Glomerular endothelial cell (primary cell): ENCODE measurements at regions not wholly inside any gene's neighbourhood (a gene's known extent, or its start where the extent isn't known, plus 50 kb on each side); places are given as distances from the start of the nearest gene placed in this dataset.

Source experiments
- DNase-seq: peaks from one replicate; pipeline ENCODE4 v3.0.0-alpha.2; 2011; ENCODE audit warnings: low read depth, low spot score; ENCODE audit errors: extremely low read depth

DNA sequence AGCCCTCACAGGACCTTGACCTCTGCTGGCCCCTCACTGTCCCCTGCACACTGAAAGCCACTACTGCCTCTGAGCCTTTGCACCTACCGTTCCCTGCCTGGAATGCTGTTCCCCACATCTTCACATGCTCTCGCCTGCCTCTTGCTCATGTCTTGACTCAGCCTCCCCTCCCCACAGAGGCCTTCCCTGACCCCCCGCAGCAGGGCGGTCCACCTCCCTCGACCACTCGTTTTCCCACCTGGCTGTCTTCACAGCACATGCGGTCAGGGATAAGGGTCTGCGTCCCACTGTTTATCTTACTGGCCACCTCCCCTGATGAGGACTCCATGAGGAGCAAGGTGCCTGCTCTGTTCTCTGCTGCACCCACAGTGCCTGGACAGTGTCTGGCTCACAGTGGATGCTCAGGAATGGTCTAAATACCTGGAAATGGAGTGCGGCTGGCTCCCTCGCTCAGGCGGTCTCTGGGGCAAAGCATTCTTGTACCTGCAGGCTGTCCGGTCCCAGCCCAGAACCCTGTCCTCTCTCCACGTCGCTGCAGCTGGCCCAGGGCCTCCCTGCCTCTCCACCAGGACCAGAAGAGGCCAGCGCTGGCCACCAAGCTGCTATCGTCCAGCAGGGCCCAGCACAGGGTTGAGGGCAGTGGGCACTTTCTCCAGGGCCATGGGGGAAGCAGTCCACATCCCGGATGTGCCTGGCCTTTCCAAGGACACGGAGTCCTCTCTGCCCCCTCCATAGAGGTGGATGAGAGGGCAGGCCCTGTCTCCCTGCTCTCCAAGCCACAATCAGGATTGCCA lies 107.4 kb downstream of the NCOR2 start:
- DNase-seq, result no peak

GRCh38 chr12:124458992-124459851 lies 108.2 kb downstream of the NCOR2 start:
- DNase-seq, result no peak

DNA sequence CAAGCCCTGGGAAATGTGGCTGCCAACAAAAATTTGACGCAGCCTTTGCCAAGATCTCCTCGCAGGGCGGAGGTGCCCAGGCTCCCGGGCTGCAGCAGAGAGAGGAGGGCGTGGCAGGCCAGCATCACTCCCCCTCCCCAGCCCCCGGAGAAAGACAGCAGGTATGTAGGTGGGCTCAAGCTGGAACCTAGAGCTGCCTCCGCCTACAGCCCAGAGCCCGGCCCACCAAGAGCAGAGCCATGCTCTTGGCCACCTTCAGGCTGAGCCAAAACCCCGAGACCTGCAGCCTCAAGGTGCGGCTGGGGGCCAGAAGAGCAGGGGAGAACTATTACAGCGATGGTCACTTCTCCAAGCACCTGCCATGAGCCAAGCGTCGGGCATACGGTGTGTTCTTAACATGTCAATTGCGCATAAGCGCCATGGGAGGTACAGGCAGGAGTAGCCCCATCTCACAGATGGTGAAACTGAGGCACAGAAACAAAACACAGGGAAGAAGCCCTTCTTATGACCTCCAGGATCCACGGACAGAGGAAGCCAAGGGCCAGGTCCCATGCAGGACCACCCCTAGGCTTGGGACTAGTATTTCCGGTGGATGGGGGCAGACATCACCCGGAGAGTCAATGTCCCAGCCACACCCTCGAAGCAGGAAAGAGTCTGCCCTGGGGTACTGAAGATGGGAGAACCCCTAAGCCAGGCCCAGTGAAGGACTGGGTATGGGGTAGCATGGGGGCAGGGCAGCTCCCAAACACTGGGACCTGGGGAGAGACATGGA lies 109.0 kb downstream of the NCOR2 start:
- DNase-seq, result no peak

DNA sequence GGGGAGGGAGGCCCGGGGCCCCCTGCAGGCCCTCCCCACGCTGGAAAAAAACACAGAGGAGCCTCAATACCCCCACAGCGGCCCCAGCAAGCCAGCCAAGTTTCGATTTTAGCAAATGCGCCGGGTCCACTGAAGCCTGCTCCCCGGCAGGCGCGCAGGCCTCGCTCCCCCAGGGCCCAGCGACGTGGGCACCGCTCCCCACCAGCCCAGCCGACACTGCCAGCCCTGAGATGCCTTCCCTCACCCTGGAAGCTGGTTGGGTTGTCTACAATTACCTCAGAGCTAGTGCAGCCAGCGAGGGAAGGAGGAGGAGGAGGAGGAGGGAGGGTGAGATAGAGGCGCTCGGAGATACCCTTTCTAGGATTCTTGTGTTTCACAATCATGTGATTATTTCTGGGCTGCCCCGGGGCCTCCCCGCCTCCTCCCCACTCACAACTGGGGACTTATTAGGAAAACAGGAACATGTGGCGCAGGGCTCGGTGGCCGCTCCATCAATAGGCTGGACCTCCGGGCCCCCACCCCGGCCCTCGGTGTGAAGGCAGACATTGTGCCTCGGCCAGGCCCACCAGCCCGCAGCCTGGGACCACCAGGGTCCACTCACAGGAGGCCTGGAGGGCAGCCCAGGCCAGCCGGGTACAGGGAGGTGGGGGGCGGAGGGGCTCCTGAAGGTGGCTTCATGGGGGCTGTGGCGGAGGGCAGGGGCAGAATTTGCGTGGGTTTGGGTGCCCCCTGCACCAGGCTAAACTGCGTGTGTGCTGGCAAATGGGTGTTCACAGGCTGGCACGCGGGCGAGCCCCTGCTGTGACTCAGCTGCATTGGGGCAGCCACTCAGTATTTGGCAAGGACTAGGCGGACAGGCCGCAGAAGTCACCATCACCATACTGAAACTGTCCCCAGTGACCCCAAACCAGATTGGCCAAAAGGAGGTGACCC lies 109.9 kb downstream of the NCOR2 start:
- DNase-seq, result no peak

GRCh38 chr12:124456652-124457152 lies 110.7 kb downstream of the NCOR2 start:
- no peak for DNase-seq

DNA sequence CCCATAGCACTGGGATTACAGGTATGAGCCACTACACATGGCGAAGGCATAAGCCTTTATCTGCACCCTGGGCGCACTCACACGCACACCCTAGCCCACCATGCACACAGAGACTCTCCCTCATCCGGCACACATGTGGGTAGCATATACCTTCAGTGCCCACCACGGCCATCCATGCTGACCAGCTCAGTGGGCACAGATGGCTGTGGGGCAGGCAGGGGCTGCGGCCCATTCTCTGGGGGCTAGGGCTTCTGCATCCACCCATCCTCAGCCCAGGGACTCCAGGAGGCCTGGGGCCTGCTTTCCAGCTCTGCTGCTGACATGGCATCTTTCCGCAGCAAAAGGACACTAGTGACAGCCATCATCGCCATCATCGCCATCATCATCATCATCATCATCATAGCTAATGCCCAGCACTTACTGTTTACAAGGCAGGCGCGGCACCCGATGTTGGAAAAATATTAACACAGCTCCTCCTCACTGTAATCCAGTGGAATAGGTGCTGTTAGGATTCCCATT lies 111.2 kb downstream of the NCOR2 start:
- DNase-seq, result no peak

- no peak for DNase-seq
These were observed 112.1 kb downstream of the NCOR2 start for GRCh38 chr12:124455336-124455735.

- no peak for DNase-seq
These were observed 112.7 kb downstream of the NCOR2 start for GRCh38 chr12:124454735-124455134.

DNA sequence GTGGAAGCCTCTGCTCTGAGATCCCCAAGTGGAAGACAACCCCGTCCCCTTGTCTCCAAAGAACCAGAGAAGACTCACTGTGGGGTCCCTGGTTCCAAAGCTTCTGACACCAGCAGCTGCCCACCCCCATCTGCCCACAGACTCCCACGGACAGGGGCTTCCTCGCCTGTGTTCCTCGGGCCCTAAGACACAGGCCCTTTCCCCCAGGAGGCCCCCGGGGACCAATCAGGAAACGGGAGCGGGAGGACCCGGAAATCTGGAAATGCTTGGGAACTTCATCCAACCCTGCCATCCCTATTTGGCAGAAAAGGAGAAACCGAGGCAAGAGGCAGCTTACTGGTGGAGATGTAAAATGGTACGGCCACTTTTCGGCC lies 113.1 kb downstream of the NCOR2 start:
- DNase-seq, result no peak

GRCh38 chr12:124453419-124454351 lies 113.7 kb downstream of the NCOR2 start:
- no peak for DNase-seq

DNA sequence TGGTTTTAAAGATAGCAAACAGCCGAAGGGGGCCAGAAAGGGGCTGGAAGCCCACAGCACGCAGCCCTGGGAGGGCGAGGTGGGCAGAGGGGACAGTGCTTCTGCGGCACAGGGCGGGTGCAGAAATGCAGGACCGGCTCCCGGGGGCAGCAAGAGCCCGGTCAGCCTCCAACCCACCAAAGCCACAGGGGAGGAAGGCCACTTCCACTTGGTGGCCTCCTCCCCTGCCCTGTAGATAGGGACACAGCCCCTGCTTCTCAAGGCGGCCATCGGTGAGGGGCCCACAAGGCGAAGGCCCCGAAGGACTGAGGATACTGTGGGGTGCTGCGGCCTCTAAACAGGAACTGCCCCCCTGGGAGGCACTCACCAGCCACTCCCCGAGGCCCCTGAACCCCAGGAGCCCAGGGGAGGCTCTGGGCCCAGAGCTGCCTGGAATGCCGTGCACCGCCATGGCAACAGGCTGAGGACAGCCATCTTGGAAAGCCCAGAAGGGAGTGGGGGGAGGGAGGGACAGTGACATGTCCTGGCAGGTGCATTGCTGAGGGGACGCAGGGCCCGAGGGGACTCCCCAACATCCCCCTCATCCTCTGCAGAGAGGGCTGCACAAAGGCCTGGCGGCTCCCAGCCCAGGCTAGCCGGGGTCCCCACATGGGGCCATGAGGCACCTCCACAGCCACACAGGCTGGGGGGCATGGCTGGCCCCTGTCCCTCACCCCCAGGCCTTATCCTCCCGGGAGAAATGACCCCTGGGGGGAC lies 114.7 kb downstream of the NCOR2 start:
- no peak for DNase-seq

- DNase-seq, result no peak
These were observed 115.7 kb downstream of the NCOR2 start for GRCh38 chr12:124451637-124452243.

GRCh38 chr12:124451016-124451415 lies 116.4 kb downstream of the NCOR2 start:
- DNase-seq, result no peak

DNA sequence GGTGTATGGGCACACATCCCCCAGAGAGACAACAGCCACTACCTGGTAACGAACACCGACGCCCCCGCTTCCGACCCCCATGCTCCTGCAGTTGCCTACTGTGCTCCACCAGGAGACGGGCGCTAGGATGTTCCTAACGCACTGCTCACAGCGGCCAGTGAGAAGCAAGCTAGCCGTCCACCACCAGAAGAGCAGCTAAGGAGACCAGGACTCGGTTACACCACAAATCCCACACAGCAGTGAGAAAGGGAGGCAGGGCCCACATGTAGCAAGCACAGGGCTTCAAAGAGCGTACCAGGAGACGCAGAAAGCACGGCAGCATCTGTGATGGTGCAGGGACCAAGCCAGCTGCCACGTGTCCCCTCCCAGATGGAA lies 117.0 kb downstream of the NCOR2 start:
- no peak for DNase-seq

DNA sequence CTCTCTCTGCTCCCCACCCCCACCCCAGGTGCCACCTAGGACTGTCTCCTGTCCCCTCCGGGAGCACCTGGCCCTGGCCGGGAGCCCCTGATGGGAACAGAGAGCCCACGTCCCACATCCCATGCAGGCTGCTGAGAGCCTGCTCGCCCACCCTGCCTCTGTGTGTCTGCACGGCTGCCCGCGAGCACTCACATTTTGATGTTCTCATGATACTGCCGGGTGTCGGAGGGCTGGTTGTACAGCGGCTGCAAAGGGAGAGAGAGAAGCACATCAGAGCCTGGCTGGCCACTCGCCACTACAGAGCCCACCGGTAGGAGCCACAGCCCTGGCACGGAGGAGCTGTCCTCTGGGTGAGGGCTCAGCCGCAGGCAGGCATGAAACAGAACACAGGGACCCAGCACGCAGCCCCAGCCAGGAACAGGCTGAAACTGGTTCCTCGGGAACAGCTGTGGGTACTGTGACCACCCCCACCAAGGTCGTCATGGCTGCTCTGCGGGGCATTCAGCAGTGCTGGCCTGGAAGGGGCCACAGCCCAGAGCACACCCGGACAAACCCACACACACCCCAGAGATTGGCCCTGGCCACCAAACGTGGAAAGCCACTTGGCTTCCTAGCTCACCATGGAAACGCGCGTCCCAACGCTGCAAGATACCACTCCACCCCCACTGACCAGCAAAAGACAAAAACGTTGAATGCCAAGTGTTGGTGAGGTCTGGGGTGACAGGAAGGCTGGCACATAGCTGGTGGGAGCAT lies 117.6 kb downstream of the NCOR2 start:
- DNase-seq, result no peak

DNA sequence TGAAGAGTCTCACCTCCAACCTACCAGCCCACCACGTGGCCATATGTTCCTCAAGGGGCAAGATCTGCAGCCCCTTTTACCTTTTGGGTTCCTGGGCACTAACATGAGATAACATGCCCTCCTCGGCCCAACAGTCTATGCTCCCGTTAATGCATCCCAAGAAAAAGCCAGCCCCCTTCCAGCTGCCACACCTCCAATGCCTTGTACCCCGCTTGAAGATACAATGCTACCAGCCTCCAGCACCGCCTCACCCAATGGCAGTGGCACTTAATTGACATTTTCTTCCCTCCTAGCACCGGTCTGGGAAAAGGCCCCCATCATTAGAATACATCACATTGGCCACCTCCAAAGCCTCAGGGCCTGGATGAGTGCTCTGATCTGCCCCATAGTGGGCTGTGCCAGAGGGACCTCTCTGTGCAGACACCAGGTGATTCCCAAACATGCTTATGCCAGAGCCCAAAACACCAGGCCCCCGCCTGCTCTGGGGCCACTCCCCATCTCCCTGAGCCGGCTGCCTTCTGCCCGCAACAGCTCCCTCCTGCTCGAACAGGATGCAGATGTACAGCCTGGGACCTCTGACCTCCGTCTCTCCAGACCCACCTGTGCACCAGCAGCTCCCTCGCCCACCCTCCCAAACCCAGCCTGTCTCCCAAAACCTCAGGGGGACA lies 118.3 kb downstream of the NCOR2 start:
- DNase-seq, result no peak
